ENCODE measurements at regions not wholly inside any gene's neighbourhood (a gene's known extent, or its start where the extent isn't known, plus 50 kb on each side); places are given as distances from the start of the nearest gene placed in this dataset.

- no peak for TF ChIP-seq POLR2A (IDR thresholded peaks at IDR 0.05)
- TF ChIP-seq, protein P1, sequence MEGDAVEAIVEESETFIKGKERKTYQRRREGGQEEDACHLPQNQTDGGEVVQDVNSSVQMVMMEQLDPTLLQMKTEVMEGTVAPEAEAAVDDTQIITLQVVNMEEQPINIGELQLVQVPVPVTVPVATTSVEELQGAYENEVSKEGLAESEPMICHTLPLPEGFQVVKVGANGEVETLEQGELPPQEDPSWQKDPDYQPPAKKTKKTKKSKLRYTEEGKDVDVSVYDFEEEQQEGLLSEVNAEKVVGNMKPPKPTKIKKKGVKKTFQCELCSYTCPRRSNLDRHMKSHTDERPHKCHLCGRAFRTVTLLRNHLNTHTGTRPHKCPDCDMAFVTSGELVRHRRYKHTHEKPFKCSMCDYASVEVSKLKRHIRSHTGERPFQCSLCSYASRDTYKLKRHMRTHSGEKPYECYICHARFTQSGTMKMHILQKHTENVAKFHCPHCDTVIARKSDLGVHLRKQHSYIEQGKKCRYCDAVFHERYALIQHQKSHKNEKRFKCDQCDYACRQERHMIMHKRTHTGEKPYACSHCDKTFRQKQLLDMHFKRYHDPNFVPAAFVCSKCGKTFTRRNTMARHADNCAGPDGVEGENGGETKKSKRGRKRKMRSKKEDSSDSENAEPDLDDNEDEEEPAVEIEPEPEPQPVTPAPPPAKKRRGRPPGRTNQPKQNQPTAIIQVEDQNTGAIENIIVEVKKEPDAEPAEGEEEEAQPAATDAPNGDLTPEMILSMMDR (IDR thresholded peaks at IDR 0.05) = no peak
Measured at GRCh38 chr18:30403278-30403677, 639.3 kb downstream of the DSC3 start.

All from uterus (tissue), 2 donors.